Adrenal gland (tissue), 5 donors: ENCODE measurements at regions not wholly inside any gene's neighbourhood (a gene's known extent, or its start where the extent isn't known, plus 50 kb on each side); places are given as distances from the start of the nearest gene placed in this dataset.

Source experiments
- POLR2A ChIP-seq, 2 donors: fragments of 450-650 bp; IDR thresholded peaks; one replicate each; pipeline ENCODE4 v1.6.1; 2017; ENCODE audit warnings: antibody characterized with exemption in 2 of 2, mild to moderate bottlenecking in 2 of 2, moderate library complexity in 1 of 2
- TF ChIP-seq, protein P1 (sequence below), 6 experiments: fragments of 450-650 bp in 4 of 6; fragments of 200-600 bp in 2 of 6; sonication (generic) in 1 of 6; IDR thresholded peaks; 1 replicate in 5 of 6; 2 replicates in 1 of 6; pipeline versions ENCODE4 v1.5.1 to v1.8.0; 2016 to 2021; ENCODE audit warnings: antibody characterized with exemption in 6 of 6, mild to moderate bottlenecking in 2 of 6, moderate library complexity in 1 of 6
- donor health status: DM: no; HTN: no; CAD: no.

DNA sequence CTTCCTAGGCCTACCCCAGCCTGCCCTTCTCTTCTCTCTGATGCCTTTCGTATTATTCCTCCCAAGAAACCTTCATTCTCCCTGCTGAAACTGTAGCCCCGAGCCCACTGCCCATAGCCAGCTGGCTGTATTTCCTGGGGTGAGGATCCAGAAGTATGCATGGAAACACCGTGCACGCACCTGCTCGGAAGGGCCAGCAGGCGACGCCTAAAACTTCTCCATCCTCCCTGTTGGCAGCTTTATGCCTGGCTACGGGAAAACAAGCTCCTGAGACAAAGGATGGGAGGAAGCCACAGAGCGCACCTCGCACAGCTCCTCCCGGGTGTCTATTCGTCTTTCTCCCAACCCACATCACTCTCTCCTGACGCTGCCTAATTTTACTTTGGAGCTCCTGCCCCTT is 69.0 kb upstream of the CAPRIN2 start:
- TF ChIP-seq, protein P1, sequence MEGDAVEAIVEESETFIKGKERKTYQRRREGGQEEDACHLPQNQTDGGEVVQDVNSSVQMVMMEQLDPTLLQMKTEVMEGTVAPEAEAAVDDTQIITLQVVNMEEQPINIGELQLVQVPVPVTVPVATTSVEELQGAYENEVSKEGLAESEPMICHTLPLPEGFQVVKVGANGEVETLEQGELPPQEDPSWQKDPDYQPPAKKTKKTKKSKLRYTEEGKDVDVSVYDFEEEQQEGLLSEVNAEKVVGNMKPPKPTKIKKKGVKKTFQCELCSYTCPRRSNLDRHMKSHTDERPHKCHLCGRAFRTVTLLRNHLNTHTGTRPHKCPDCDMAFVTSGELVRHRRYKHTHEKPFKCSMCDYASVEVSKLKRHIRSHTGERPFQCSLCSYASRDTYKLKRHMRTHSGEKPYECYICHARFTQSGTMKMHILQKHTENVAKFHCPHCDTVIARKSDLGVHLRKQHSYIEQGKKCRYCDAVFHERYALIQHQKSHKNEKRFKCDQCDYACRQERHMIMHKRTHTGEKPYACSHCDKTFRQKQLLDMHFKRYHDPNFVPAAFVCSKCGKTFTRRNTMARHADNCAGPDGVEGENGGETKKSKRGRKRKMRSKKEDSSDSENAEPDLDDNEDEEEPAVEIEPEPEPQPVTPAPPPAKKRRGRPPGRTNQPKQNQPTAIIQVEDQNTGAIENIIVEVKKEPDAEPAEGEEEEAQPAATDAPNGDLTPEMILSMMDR (IDR thresholded peaks at IDR 0.05): no peak
- no peak for TF ChIP-seq POLR2A (IDR thresholded peaks at IDR 0.05)
